AG09309 (cell line): ENCODE measurements at regions not wholly inside any gene's neighbourhood (a gene's known extent, or its start where the extent isn't known, plus 50 kb on each side); places are given as distances from the start of the nearest gene placed in this dataset.

Experiments used
- DNase-seq: peaks from one replicate; pipeline ENCODE4 v3.0.0-alpha.2; 2010; ENCODE audit warnings: low read depth
- H3K4me3 ChIP-seq: 2 replicates; pipeline ENCODE4 v1.5.1; 2011; ENCODE audit warnings: mild to moderate bottlenecking, low read depth, low read length, moderate library complexity; ENCODE audit not compliant: control insufficient read depth
- TF ChIP-seq, protein P1 (sequence below): IDR thresholded peaks from 2 replicates; pipeline ENCODE4 v1.5.1; 2011; ENCODE audit warnings: mild to moderate bottlenecking, low read depth, low read length, inconsistent platforms; ENCODE audit not compliant: insufficient read depth, control insufficient read depth; ENCODE audit errors: missing control alignments

DNA sequence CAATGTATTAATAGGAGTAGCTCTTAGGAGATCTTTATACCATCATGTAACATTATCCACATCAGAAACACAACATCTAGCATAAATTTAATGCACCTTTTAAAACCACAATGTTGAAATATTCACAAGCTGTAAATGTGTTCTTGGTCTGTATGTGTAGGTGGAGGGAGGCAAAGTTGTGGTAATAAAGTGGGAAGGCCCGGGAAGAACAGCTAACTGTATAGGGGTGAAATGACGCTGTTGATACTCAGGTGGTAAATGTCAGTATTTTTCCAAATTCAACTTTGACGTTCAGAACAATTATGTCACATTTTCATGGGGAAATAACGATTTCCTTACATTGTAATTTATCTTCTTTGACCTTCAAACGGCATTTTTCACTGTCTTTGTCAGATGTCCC lies 146.0 kb upstream of the STMND1 start:
- no peak for DNase-seq
- H3K4me3 ChIP-seq: no peak overlapping the region
- TF ChIP-seq, protein P1, sequence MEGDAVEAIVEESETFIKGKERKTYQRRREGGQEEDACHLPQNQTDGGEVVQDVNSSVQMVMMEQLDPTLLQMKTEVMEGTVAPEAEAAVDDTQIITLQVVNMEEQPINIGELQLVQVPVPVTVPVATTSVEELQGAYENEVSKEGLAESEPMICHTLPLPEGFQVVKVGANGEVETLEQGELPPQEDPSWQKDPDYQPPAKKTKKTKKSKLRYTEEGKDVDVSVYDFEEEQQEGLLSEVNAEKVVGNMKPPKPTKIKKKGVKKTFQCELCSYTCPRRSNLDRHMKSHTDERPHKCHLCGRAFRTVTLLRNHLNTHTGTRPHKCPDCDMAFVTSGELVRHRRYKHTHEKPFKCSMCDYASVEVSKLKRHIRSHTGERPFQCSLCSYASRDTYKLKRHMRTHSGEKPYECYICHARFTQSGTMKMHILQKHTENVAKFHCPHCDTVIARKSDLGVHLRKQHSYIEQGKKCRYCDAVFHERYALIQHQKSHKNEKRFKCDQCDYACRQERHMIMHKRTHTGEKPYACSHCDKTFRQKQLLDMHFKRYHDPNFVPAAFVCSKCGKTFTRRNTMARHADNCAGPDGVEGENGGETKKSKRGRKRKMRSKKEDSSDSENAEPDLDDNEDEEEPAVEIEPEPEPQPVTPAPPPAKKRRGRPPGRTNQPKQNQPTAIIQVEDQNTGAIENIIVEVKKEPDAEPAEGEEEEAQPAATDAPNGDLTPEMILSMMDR: no peak

DNA sequence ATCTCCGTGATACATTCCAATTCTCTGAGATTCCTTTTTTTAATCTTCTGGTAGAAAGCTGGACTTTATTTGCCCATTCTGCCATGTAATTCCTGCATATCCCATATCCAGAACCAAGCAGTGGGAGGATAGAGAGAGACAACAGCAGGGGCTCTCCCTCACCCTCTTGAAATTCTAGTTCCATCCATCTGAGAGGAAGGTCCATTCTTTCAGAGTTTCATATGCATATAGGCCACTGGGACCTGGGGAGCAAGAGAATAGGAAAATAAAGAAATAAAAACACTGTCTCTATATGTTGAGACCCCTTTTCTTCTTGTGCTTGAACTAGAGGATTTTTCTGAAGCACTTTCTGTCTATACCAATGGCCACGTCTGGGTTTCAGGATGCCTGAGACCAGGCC lies 147.9 kb upstream of the STMND1 start:
- TF ChIP-seq, protein P1: no peak
- no peak overlapping the region for H3K4me3 ChIP-seq
- no peak for DNase-seq

DNA sequence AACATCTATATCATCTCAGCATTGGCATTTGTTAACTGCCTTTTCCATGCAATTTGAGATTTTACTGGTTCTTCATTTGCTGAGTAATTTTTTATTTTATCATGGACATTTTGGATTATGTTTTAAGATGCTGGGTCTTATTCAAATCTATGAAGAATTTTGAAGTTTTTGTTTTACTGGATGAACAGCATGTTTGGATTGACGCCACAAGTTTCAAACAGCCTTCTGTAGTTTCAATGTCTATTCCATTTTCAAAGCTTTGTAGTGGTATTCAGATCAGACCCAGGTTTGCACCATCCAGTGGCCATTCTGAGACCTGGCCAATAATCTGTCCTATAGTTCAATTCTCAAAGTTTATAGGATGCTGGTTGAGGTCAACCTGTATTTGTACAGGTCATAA lies 148.4 kb upstream of the STMND1 start:
- TF ChIP-seq, protein P1: no peak
- no peak for DNase-seq
- no peak overlapping the region for H3K4me3 ChIP-seq

DNA sequence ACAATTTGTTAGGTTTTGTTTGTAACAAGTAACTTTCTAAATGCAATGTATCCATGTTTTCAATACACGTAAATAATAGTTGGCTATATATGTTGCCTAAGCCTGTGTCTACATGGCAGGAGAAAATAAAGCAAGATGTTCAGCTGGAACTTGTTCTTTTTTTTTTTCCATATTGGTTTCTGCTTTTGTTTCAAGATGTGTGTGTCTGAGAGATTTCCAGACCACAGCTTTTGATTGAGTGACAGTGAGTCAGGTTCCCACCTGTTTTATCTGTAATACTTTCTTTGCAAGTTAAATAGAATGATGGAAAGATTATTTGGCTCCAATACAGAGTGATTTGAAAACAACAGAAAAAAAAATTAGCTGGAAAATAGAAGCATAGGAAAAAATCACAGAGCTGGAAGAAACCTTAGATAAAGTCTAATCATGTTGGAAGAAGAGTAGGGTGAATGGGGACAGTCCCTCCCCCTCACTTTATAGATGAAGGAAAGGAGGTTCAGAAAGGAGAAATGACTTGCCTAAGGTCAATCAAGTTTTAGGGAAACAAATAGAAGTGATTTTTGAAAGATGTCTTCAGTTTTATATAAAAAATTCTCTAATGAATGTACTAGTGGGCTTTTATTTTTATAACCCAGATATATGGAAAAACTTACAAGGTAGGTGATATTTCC lies 150.9 kb upstream of the STMND1 start:
- TF ChIP-seq, protein P1: no peak
- no peak overlapping the region for H3K4me3 ChIP-seq
- DNase-seq: no peak

DNA sequence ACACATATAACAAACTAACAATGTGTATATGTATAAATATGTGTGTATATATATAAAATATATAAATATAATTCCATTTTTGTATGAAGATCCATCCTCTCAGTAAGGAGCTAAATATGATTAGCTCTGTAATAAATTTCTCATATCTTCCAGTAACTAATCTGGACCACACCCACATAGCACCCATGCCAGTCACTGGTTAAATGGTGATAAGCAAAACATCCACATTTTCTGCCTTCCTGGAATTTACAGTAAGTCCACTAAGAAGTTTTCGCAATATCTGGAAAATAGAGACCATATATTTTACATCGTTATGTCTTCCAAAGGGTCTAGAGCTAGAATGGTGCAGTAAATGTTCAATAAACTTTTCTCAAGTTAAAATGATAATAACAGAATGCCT lies 151.5 kb upstream of the STMND1 start:
- no peak for DNase-seq
- TF ChIP-seq, protein P1: no peak

DNA sequence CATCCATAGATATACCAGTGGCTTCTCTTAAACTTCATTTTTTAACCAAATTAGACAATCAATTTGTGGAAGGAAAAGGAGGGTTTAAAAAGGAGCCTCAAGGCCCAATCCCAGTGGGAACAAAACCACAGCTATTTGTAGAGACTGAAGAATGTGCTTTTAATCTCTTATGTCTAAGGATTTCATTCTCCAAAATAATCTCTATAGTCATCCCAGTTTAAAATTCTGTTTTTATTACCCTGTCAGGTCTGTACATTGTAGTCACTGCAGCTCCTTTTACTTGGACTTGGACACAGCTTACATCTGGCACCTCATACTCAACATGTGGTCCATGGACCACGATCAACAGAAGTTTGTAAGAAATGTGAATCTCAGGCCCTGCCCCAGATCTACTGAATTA lies 152.1 kb upstream of the STMND1 start:
- peak; percentile 63 for DNase-seq
- TF ChIP-seq, protein P1: no peak
- no peak overlapping the region for H3K4me3 ChIP-seq

More for the DNA sequence above, 151.5 kb upstream of the STMND1 start:
- H3K4me3 ChIP-seq: no peak overlapping the region
